Adrenal gland (tissue), 5 donors: ENCODE measurements at regions not wholly inside any gene's neighbourhood (a gene's known extent, or its start where the extent isn't known, plus 50 kb on each side); places are given as distances from the start of the nearest gene placed in this dataset.

Experiments
- POLR2A ChIP-seq, 2 donors: fragments of 450-650 bp; IDR thresholded peaks; one replicate each; pipeline ENCODE4 v1.6.1; 2017; ENCODE audit warnings: antibody characterized with exemption in 2 of 2, mild to moderate bottlenecking in 2 of 2, moderate library complexity in 1 of 2
- TF ChIP-seq, protein P1 (sequence below), 6 experiments: fragments of 450-650 bp in 4 of 6; fragments of 200-600 bp in 2 of 6; sonication (generic) in 1 of 6; IDR thresholded peaks; 1 replicate in 5 of 6; 2 replicates in 1 of 6; pipeline versions ENCODE4 v1.5.1 to v1.8.0; 2016 to 2021; ENCODE audit warnings: antibody characterized with exemption in 6 of 6, mild to moderate bottlenecking in 2 of 6, moderate library complexity in 1 of 6
- donor health status: DM: no; HTN: no; CAD: no.

DNA sequence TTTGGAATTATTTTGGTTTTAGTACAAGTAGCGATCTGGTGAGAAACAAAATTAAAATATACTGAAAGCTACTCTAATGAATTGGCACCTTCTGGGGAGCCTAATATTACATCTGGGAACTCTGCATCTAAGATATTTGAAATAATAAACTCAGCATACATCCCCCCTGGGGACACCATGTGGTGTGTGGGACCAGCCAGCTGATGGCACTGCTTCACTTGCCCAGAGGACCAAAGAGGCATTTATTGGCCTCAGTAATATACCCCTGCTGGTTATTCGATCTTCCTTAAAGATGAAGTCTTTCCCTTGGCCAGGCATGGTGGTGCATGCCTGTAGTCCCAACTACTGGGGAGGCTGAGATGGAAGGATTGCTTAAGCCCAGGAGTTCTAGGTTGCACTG is 195.1 kb upstream of the AUTS2 start:
- TF ChIP-seq, protein P1, sequence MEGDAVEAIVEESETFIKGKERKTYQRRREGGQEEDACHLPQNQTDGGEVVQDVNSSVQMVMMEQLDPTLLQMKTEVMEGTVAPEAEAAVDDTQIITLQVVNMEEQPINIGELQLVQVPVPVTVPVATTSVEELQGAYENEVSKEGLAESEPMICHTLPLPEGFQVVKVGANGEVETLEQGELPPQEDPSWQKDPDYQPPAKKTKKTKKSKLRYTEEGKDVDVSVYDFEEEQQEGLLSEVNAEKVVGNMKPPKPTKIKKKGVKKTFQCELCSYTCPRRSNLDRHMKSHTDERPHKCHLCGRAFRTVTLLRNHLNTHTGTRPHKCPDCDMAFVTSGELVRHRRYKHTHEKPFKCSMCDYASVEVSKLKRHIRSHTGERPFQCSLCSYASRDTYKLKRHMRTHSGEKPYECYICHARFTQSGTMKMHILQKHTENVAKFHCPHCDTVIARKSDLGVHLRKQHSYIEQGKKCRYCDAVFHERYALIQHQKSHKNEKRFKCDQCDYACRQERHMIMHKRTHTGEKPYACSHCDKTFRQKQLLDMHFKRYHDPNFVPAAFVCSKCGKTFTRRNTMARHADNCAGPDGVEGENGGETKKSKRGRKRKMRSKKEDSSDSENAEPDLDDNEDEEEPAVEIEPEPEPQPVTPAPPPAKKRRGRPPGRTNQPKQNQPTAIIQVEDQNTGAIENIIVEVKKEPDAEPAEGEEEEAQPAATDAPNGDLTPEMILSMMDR (IDR thresholded peaks at IDR 0.05) = peak in 5 of 6 experiments; percentile 28 to 42 (median 36)
- TF ChIP-seq POLR2A (IDR thresholded peaks at IDR 0.05) = no peak
